ENCODE measurements at regions not wholly inside any gene's neighbourhood (a gene's known extent, or its start where the extent isn't known, plus 50 kb on each side); places are given as distances from the start of the nearest gene placed in this dataset.

DNA sequence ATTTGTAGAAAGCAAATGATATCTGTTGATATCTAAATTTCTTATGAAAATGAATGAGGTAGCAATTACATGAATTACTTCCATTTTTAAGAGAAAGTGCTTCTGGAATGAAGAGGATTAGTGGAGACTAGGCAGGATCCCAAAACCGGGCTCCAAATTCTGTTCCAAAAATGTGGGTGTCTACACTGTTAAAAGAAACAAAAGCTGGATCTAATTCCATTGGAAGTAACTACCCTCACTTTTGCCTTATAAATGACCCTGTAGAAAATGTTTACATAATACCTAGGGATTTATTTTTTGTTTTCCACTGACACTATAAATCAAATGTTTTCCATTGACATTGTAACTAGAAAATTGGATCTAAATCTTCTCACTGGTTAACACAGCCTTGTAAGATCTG is 454.9 kb upstream of the JARID2 start:
- CTCF ChIA-PET = no interaction called here
- in situ Hi-C loops (cut with MboI) = no loop called here
- H3K27me3 ChIP-seq (replicated peaks in 1 of 2; ENCODE audit: control insufficient read depth in 2 of 2, insufficient read depth in 2 of 2, low read length in 1 of 2) = no peaks in the 10 kb centered on the region
- POLR2A ChIA-PET = interaction anchor here (0.6 kb wide), 1 partner anchor 339 kb away, joined by 3 read pairs; no protein-coding TSS in a partner anchor
- H3K27ac ChIP-seq (ENCODE audit: control insufficient read depth, insufficient read depth) = no peak overlapping the region
- H3K9me3 ChIP-seq (replicated peaks; ENCODE audit: control insufficient read depth, insufficient read depth, low read length) = no peaks in the 10 kb centered on the region
- no peak overlapping the region for H3K4me2 ChIP-seq (ENCODE audit: control insufficient read depth, insufficient read depth)
- no peaks in the 10 kb centered on the region for H3K79me2 ChIP-seq (ENCODE audit: control insufficient read depth, insufficient read depth, low read length)
- no TSS peak for BruUV-seq (replicated peaks)
- no peaks in the 10 kb centered on the region for H3K36me3 ChIP-seq (ENCODE audit: control insufficient read depth in 2 of 2, insufficient read depth in 2 of 2, low read length in 1 of 2)
- SMC1A ChIA-PET (ENCODE audit: uncharacterized antibody, unreplicated experiment) = interaction anchor here (0.9 to 1.9 kb wide), 3 partner anchors 9 to 80 kb away, joined by 3 to 5 read pairs (median 3); no protein-coding TSS in a partner anchor
- RAD21 ChIA-PET (ENCODE audit: unreplicated experiment) = interaction anchor here (0.7 kb wide), 1 partner anchor 63 kb away, joined by 3 read pairs; no protein-coding TSS in a partner anchor
- H3K4me1 ChIP-seq (ENCODE audit: control insufficient read depth, insufficient read depth, low read length) = peaks cover 7% of the 10 kb centered on the region; the same call in 1 of the 2 replicates
- intact Hi-C loops (cut with micrococcal nuclease; ENCODE audit: unreplicated experiment) = no loop called here
- DNase-seq (ENCODE audit: low read depth, low spot score) (no peak), ATAC-seq (no peak), FAIRE-seq (no peak)
- no peak overlapping the region for H2AFZ ChIP-seq (ENCODE audit: control insufficient read depth, low read depth, low read length)
- no peaks in the 10 kb centered on the region for H4K20me1 ChIP-seq (ENCODE audit: control insufficient read depth, insufficient read depth)
- H3K9ac ChIP-seq (ENCODE audit: control insufficient read depth, insufficient read depth, low read length) = no peak overlapping the region
- no peak overlapping the region for H3K4me3 ChIP-seq
- WGBS (ENCODE audit: insufficient coverage, insufficient replicate concordance, low lambda C conversion rate, missing lambda C conversion rate) = 32% methylated on average over 1 of the region's 1 CpG
- TF ChIP-seq SUPT20H (IDR thresholded peaks at IDR 0.05; ENCODE audit: borderline replicate concordance, control insufficient read depth, low read depth, low read length) (no peak), TBL1XR1 (IDR thresholded peaks at IDR 0.05; ENCODE audit: low read depth, low read length) (no peak), ASH2L (IDR thresholded peaks at IDR 0.05; ENCODE audit: borderline replicate concordance, low read depth) (no peak), NR2C1 (IDR thresholded peaks at IDR 0.05) (no peak), CBFB (IDR thresholded peaks at IDR 0.05; ENCODE audit: low read depth) (no peak), ZBED1 (IDR thresholded peaks at IDR 0.05; ENCODE audit: borderline replicate concordance) (no peak), BACH1 (IDR thresholded peaks at IDR 0.05; ENCODE audit: borderline replicate concordance) (no peak)
- TF ChIP-seq, protein P1, sequence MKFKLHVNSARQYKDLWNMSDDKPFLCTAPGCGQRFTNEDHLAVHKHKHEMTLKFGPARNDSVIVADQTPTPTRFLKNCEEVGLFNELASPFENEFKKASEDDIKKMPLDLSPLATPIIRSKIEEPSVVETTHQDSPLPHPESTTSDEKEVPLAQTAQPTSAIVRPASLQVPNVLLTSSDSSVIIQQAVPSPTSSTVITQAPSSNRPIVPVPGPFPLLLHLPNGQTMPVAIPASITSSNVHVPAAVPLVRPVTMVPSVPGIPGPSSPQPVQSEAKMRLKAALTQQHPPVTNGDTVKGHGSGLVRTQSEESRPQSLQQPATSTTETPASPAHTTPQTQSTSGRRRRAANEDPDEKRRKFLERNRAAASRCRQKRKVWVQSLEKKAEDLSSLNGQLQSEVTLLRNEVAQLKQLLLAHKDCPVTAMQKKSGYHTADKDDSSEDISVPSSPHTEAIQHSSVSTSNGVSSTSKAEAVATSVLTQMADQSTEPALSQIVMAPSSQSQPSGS (IDR thresholded peaks at IDR 0.05; ENCODE audit: low read length) = no peak
- TF ChIP-seq, protein P2, sequence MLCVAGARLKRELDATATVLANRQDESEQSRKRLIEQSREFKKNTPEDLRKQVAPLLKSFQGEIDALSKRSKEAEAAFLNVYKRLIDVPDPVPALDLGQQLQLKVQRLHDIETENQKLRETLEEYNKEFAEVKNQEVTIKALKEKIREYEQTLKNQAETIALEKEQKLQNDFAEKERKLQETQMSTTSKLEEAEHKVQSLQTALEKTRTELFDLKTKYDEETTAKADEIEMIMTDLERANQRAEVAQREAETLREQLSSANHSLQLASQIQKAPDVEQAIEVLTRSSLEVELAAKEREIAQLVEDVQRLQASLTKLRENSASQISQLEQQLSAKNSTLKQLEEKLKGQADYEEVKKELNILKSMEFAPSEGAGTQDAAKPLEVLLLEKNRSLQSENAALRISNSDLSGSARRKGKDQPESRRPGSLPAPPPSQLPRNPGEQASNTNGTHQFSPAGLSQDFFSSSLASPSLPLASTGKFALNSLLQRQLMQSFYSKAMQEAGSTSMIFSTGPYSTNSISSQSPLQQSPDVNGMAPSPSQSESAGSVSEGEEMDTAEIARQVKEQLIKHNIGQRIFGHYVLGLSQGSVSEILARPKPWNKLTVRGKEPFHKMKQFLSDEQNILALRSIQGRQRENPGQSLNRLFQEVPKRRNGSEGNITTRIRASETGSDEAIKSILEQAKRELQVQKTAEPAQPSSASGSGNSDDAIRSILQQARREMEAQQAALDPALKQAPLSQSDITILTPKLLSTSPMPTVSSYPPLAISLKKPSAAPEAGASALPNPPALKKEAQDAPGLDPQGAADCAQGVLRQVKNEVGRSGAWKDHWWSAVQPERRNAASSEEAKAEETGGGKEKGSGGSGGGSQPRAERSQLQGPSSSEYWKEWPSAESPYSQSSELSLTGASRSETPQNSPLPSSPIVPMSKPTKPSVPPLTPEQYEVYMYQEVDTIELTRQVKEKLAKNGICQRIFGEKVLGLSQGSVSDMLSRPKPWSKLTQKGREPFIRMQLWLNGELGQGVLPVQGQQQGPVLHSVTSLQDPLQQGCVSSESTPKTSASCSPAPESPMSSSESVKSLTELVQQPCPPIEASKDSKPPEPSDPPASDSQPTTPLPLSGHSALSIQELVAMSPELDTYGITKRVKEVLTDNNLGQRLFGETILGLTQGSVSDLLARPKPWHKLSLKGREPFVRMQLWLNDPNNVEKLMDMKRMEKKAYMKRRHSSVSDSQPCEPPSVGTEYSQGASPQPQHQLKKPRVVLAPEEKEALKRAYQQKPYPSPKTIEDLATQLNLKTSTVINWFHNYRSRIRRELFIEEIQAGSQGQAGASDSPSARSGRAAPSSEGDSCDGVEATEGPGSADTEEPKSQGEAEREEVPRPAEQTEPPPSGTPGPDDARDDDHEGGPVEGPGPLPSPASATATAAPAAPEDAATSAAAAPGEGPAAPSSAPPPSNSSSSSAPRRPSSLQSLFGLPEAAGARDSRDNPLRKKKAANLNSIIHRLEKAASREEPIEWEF (IDR thresholded peaks at IDR 0.05; ENCODE audit: insufficient replicate concordance, low read depth, low read length) = no peak

Data from GM12878 (cell line).